H1 (cell line): ENCODE measurements at regions not wholly inside any gene's neighbourhood (a gene's known extent, or its start where the extent isn't known, plus 50 kb on each side); places are given as distances from the start of the nearest gene placed in this dataset.

Experiments
- CTCF ChIA-PET: fragments of 300-600 bp; sonication (Branson Sonifier 250); formaldehyde crosslinking; loops from one replicate; lab custom pipeline; 2021; ENCODE audit not compliant: partially characterized antibody; lab: Charles Lee
- POLR2A ChIA-PET: fragments of 300-600 bp; sonication (Branson Sonifier 250); formaldehyde crosslinking; loops from one replicate; lab custom pipeline; 2021; ENCODE audit warnings: inconsistent platforms; ENCODE audit not compliant: partially characterized antibody; lab: Charles Lee
- DNase-seq, 2 experiments: peaks; one replicate each; pipeline versions ENCODE4 v3.0.0 to v3.0.0-alpha.2; 2010 to 2022; ENCODE audit warnings: low spot score in 2 of 2, low read depth in 1 of 2, mixed read lengths in 1 of 2
- FAIRE-seq: peaks from 2 replicates; lab custom pipeline; 2011; peaks lifted over from hg19 to GRCh38; lab: Jason Lieb, UNC
- H2AFZ ChIP-seq: 2 replicates; pipeline ENCODE4 v1.8.1; 2012; ENCODE audit warnings: low read length, inconsistent platforms
- H2AK5ac ChIP-seq: 2 replicates; pipeline ENCODE4 v1.6.1; 2013; ENCODE audit warnings: low read depth, low read length
- H2BK120ac ChIP-seq: replicated peaks from 2 replicates; pipeline ENCODE3; 2013; ENCODE audit warnings: low read depth, low read length, inconsistent platforms
- H2BK12ac ChIP-seq: 2 replicates; pipeline ENCODE4 v1.6.1; 2013; ENCODE audit warnings: low read depth, low read length
- H2BK15ac ChIP-seq: 2 replicates; pipeline ENCODE4 v1.6.1; 2013; ENCODE audit warnings: low read length
- H2BK20ac ChIP-seq: 2 replicates; pipeline ENCODE4 v1.6.1; 2013; ENCODE audit warnings: low read length
- H2BK5ac ChIP-seq: 2 replicates; pipeline ENCODE4 v1.6.1; 2013; ENCODE audit warnings: low read depth, low read length
- H3K14ac ChIP-seq: 2 replicates; pipeline ENCODE4 v1.6.1; 2013; ENCODE audit warnings: inconsistent platforms; ENCODE audit not compliant: insufficient read length
- H3K18ac ChIP-seq: 2 replicates; pipeline ENCODE4 v1.6.1; 2013; ENCODE audit warnings: low read length; ENCODE audit errors: extremely low read depth
- H3K23ac ChIP-seq: 2 replicates; pipeline ENCODE4 v1.6.1; 2013; ENCODE audit warnings: inconsistent platforms; ENCODE audit not compliant: insufficient read length
- H3K23me2 ChIP-seq: 2 replicates; pipeline ENCODE4 v1.6.1; 2013; ENCODE audit warnings: low read depth, low read length
- H3K27ac ChIP-seq: 2 replicates; pipeline ENCODE4 v1.6.1; 2011; ENCODE audit warnings: low read depth, low read length, inconsistent platforms
- H3K27me3 ChIP-seq, 4 experiments: replicated peaks in 1 of 4; 1 replicate in 1 of 4; 2 replicates in 3 of 4; pipeline versions ENCODE4 v1.6.1 to v1.8.1; 2011 to 2013; ENCODE audit warnings: low read length in 3 of 4, mild to moderate bottlenecking in 3 of 4, inconsistent platforms in 2 of 4, mixed read lengths in 2 of 4, moderate library complexity in 1 of 4; ENCODE audit not compliant: control insufficient read depth in 3 of 4, insufficient read depth in 3 of 4; ENCODE audit errors: extremely low read depth in 1 of 4
- H3K36me3 ChIP-seq, 4 experiments: 2 replicates each; pipeline versions ENCODE4 v1.6.1 to v1.8.1; 2011 to 2013; ENCODE audit warnings: mild to moderate bottlenecking in 4 of 4, low read length in 3 of 4, moderate library complexity in 2 of 4, control low read depth in 1 of 4, inconsistent platforms in 1 of 4; ENCODE audit not compliant: insufficient read depth in 4 of 4, control insufficient read depth in 2 of 4
- H3K4ac ChIP-seq: replicated peaks from 2 replicates; pipeline ENCODE3; 2013; ENCODE audit warnings: low read length, low read depth, mixed read lengths, inconsistent platforms; ENCODE audit not compliant: insufficient read length
- H3K4me1 ChIP-seq, 4 experiments: replicated peaks in 1 of 4; 1 replicate in 1 of 4; 2 replicates in 3 of 4; pipeline versions ENCODE4 v1.6.1 to v1.8.1; 2011 to 2013; ENCODE audit warnings: low read length in 3 of 4, inconsistent platforms in 2 of 4, mixed read lengths in 1 of 4; ENCODE audit not compliant: insufficient read depth in 4 of 4, control insufficient read depth in 3 of 4
- H3K4me2 ChIP-seq, 2 experiments: 2 replicates each; pipeline versions ENCODE4 v1.6.1 to v1.8.1; 2011 to 2013; ENCODE audit warnings: low read depth in 2 of 2, low read length in 2 of 2, control low read depth in 1 of 2, inconsistent platforms in 1 of 2, mild to moderate bottlenecking in 1 of 2; ENCODE audit not compliant: insufficient read depth in 1 of 2
- H3K4me3 ChIP-seq, 4 experiments: fragments of 200-600, 300-600 bp in 1 of 4; sonication (generic), shearing (Covaris generic), sonication (Bioruptor Twin) in 1 of 4; 2 replicates each; pipeline versions ENCODE4 v1.5.1 to v1.8.1; 2011 to 2016; ENCODE audit warnings: low read length in 4 of 4, low read depth in 3 of 4, control low read depth in 2 of 4, inconsistent platforms in 2 of 4, mild to moderate bottlenecking in 2 of 4, mixed read lengths in 1 of 4, moderate library complexity in 1 of 4; ENCODE audit not compliant: insufficient read depth in 2 of 4; ENCODE audit errors: extremely low read depth in 1 of 4
- H3K56ac ChIP-seq: replicated peaks from 2 replicates; pipeline ENCODE3; 2013; ENCODE audit warnings: low read depth, mild to moderate bottlenecking, mixed read lengths, low read length, inconsistent platforms; ENCODE audit not compliant: insufficient read length
- H3K79me1 ChIP-seq: 2 replicates; pipeline ENCODE4 v1.6.1; 2013; ENCODE audit warnings: low read depth, low read length, control low read depth
- H3K79me2 ChIP-seq, 2 experiments: 2 replicates each; pipeline versions ENCODE4 v1.6.1 to v1.8.1; 2012 to 2013; ENCODE audit warnings: low read length in 2 of 2, mild to moderate bottlenecking in 2 of 2, inconsistent platforms in 1 of 2; ENCODE audit not compliant: insufficient read depth in 2 of 2, control insufficient read depth in 1 of 2
- H3K9ac ChIP-seq, 4 experiments: replicated peaks in 1 of 4; 1 replicate in 1 of 4; 2 replicates in 3 of 4; pipeline versions ENCODE4 v1.6.1 to v1.8.1; 2011 to 2013; ENCODE audit warnings: low read depth in 3 of 4, low read length in 3 of 4, control low read depth in 2 of 4, mild to moderate bottlenecking in 2 of 4, moderate library complexity in 2 of 4, inconsistent platforms in 1 of 4; ENCODE audit errors: extremely low read depth in 1 of 4
- H3K9me3 ChIP-seq, 2 experiments: 2 replicates each; pipeline versions ENCODE4 v1.6.1 to v1.8.1; 2012 to 2013; ENCODE audit warnings: mild to moderate bottlenecking in 2 of 2, moderate library complexity in 2 of 2, control low read depth in 1 of 2, inconsistent platforms in 1 of 2, low read depth in 1 of 2, low read length in 1 of 2, mixed read lengths in 1 of 2; ENCODE audit not compliant: insufficient read depth in 2 of 2
- H4K20me1 ChIP-seq, 2 experiments: replicated peaks in 1 of 2; 2 replicates each; pipeline versions ENCODE3 to v1.8.1; 2011 to 2013; ENCODE audit warnings: inconsistent platforms in 2 of 2, low read length in 2 of 2, mild to moderate bottlenecking in 1 of 2; ENCODE audit not compliant: insufficient read depth in 2 of 2, control insufficient read depth in 1 of 2
- H4K5ac ChIP-seq: 2 replicates; pipeline ENCODE4 v1.6.1; 2013; ENCODE audit warnings: low read length, low read depth, mixed read lengths, inconsistent platforms; ENCODE audit not compliant: insufficient read length
- H4K8ac ChIP-seq: 2 replicates; pipeline ENCODE4 v1.8.0; 2013; ENCODE audit warnings: mild to moderate bottlenecking, moderate library complexity, low read length, inconsistent platforms; ENCODE audit not compliant: insufficient read depth; ENCODE audit errors: extremely low read depth
- H4K91ac ChIP-seq: replicated peaks from 2 replicates; pipeline ENCODE3; 2013; ENCODE audit warnings: low read length, mixed read lengths, inconsistent platforms; ENCODE audit not compliant: insufficient read length
- CREB1 ChIP-seq: IDR thresholded peaks from 2 replicates; pipeline ENCODE4 v1.6.1; 2012; ENCODE audit warnings: inconsistent platforms
- GTF2F1 ChIP-seq: IDR thresholded peaks from 2 replicates; pipeline ENCODE4 v1.6.1; 2012; ENCODE audit warnings: low read depth, low read length, improper control_type of control experiment, borderline replicate concordance
- JUND ChIP-seq: IDR thresholded peaks from 2 replicates; pipeline ENCODE4 v1.6.1; 2011; ENCODE audit warnings: mild to moderate bottlenecking, improper control_type of control experiment, low read length
- RXRA ChIP-seq: IDR thresholded peaks from 2 replicates; pipeline ENCODE4 v1.6.1; 2011; ENCODE audit warnings: low read depth, mild to moderate bottlenecking, low read length, moderate library complexity; ENCODE audit not compliant: insufficient read depth
- SIRT6 ChIP-seq: IDR thresholded peaks from one replicate; pipeline ENCODE4 v1.7.1; 2012; ENCODE audit warnings: low read length, inconsistent platforms
- WGBS, 2 experiments: shearing (Covaris generic) in 1 of 2; methylation state at CpG; one replicate each; pipeline versions ENCODE4 v1.1.6 to v1.1.7; 2013 to 2015; ENCODE audit warnings: low lambda C conversion rate in 2 of 2, mixed read lengths in 2 of 2, inconsistent platforms in 1 of 2, low coverage in 1 of 2, missing lambda C conversion rate in 1 of 2; ENCODE audit not compliant: insufficient replicate concordance in 2 of 2, insufficient coverage in 1 of 2, insufficient read length in 1 of 2; ENCODE audit errors: extremely low coverage in 1 of 2, missing lambda C conversion rate in 1 of 2; 5-methylcytosine and 5-hydroxymethylcytosine counted together

GRCh38 chr13:111480976-111481375 is 160.5 kb downstream of the TEX29 start:
- Histone ChIP-seq H2BK15ac (no peak overlapping the region), H4K8ac (no peak overlapping the region), H2AFZ (no peak overlapping the region), H3K4me1 (no peaks in the 10 kb centered on the region), H2AK5ac (no peak overlapping the region), H2BK120ac (no peak overlapping the region), H4K91ac (no peak overlapping the region), H4K20me1 (no peaks in the 10 kb centered on the region), H3K79me2 (no peaks in the 10 kb centered on the region), H3K4me3 (no peak overlapping the region), H4K5ac (no peak overlapping the region), H3K23me2 (no peaks in the 10 kb centered on the region; the same call in 1 of the 2 replicates), H3K27ac (no peak overlapping the region), H3K27me3 (no peaks in the 10 kb centered on the region; a peak in 1 of 7 replicates), H3K18ac (no peak overlapping the region), H2BK12ac (no peak overlapping the region), H3K9me3 (peaks cover 2 to 3% of the 10 kb centered on the region in 2 experiments; a peak in 1 of 4 replicates), H3K56ac (no peak overlapping the region), H2BK5ac (no peak overlapping the region), H2BK20ac (no peak overlapping the region), H3K79me1 (no peaks in the 10 kb centered on the region; the same call in 1 of the 2 replicates), H3K9ac (no peak overlapping the region), H3K36me3 (no peaks in the 10 kb centered on the region), H3K14ac (no peak overlapping the region), H3K4ac (no peak overlapping the region), H3K4me2 (no peak overlapping the region), H3K23ac (no peak overlapping the region)
- ChIA-PET POLR2A (no interaction called here), CTCF (interaction anchor here (1.5 kb wide), 1 partner anchor 24 kb away, joined by 5 read pairs; no protein-coding TSS in a partner anchor)
- FAIRE-seq: no peak
- TF ChIP-seq JUND (no peak), GTF2F1 (no peak), SIRT6 (no peak), CREB1 (no peak), RXRA (no peak)
- DNase-seq: no peak
- WGBS, 2 experiments: 94% methylated on average over 11 of the region's 11 CpGs; no CpG with 5 or more reads in 1 of the 2 experiments
